ENCODE measurements at regions not wholly inside any gene's neighbourhood (a gene's known extent, or its start where the extent isn't known, plus 50 kb on each side); places are given as distances from the start of the nearest gene placed in this dataset.
"Not testable (repeated sequence)": the region's sequence is repeated elsewhere in the genome, so short reads cannot be mapped to it uniquely, and the experiment has no call there.

GRCh38 chr14:106393742-106394141 is 867.4 kb downstream of the TMEM121 start:
- no peak for DNase-seq (ENCODE audit: low read depth in 2 of 2)

- DNase-seq (ENCODE audit: low read depth in 2 of 2): no peak
Observed at GRCh38 chr14:106395456-106396050, 869.2 kb downstream of the TMEM121 start.

DNA sequence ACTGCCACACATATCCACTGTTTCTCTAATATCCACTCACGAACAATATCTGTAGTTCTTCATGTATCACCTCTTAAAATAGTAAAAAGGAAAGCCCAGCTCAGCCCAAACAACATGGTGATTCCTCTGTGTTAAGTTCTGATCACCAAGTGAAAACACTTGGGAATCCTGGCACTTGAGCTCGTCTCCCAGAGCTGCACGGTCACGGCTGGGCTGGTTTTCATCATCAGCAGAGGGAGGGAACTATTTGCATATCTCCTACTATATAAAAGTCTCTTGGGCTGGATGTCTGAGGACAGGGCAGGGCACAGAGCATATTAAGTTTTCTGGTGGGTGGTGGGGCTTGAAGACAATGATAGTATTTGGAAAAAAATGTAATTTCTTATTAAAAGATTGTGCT is 870.6 kb downstream of the TMEM121 start:
- no peak for DNase-seq (ENCODE audit: low read depth in 2 of 2)

- not testable (repeated sequence) for DNase-seq (ENCODE audit: low read depth in 2 of 2)
Observed at GRCh38 chr14:106398931-106399331, 872.5 kb downstream of the TMEM121 start.

- not testable (repeated sequence) for DNase-seq (ENCODE audit: low read depth in 2 of 2)
Observed at GRCh38 chr14:106401316-106401715, 874.9 kb downstream of the TMEM121 start.

- DNase-seq (ENCODE audit: low read depth in 2 of 2): not testable (repeated sequence)
Observed at GRCh38 chr14:106410229-106410628, 883.8 kb downstream of the TMEM121 start.

DNA sequence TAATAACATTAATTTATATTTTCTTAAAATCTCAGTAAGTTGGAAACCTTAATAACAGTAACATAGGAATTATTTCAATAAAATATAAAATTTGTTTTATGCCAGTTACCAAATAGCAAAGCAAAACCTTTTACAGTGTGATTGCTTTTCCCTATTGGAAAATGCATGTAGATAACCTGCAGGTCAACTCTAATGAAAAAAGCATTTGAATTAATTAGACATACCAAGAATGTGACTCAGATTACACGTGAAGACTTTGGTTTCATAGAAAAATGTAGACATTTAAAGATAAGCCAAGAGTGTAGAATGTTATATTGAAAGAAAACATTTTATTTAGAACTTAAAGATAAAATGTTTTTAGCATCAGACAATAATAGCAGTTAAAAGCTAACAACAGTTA is 888.1 kb downstream of the TMEM121 start:
- DNase-seq (ENCODE audit: low read depth in 2 of 2): no peak

DNA sequence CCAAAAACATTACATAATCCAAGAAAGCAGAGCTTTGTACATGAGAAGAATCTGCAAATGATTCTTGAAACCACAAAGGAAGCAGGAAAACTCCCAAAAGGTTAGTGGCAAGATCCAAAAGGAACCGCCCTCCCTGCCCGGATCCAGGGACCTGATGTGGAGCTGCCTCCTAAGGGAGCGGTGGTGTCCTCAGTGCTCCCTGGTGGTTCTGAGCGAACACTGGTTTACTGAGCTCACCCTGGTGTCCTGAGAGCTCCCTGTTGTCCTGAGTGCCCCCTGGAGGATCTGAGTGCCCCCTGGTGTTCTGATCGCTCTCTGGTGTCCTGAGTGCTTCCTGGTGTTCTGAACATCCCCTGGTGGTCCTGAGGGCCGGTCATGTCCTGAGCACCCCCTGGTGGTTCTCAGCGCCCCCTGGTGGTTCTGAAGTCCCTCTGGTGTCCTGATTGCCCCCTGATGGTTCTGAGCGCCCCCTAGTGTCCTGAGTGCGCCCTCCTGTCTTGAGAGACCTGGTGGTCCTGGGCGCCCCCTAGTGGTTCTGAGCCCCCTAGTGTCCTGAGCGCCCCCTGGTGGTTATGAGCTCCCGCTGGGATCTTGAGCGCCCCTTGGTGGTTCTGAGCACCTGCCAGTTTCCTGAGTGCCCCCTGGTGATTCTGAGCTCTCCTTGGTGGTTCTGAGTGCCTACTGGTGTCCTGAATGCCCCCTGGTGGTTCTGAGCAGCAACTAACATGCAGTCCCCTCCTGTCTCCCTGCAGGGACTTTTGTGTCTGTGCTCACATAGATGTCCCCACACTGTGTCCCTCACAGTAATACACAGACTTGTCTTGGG is 891.1 kb downstream of the TMEM121 start:
- DNase-seq (ENCODE audit: low read depth in 2 of 2): peak; percentile 52 to 69

DNA sequence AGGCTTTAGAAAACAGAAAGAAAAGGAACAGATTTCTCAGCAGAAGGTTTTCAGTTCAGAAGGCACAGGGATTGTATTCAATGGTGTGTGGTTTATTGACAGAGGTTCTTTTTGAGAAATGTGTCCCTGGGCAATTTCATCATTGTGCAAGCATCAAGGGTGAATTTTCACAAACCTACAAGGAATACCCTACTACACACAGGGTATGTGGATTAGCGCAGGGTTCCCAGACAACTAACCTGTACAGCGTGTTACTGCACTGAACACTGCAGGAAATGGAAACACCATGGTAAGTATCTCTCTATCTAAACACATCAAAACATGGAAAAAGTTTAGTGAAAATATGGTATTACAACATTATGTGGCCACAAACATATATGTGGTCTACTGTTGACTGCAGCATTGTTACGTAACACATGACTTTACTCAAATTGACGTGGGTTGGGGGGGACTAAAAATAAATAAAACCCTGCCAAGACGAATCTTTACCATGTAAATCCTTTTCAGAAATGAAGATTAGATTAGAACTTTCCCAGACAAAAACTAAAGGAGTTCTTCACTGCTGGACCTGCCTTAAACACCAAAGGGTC is 893.1 kb downstream of the TMEM121 start:
- no peak for DNase-seq (ENCODE audit: low read depth in 2 of 2)

GRCh38 chr14:106421431-106422033 is 895.1 kb downstream of the TMEM121 start:
- DNase-seq (ENCODE audit: low read depth in 2 of 2): peak; percentile 46 to 70

DNA sequence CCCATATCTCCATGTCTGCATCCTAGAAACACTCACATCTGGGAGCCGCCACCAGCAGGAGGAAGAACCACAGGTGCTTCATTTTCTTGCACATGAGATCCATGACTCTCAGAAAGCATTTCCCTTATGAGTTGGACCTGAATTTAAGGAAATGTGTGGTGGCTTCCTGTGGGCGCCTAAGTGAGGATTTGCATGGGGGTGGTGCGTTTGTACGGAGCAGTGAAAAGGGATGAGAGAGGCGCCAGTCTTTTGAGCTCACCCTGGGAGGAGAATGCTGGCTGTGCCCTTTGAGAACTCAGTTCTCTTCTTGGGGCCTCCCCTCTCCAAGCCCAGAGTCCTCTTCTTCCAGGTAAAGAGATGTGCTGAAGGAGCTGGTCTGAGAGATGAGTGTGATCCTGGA is 895.7 kb downstream of the TMEM121 start:
- no peak for DNase-seq (ENCODE audit: low read depth in 2 of 2)

DNA sequence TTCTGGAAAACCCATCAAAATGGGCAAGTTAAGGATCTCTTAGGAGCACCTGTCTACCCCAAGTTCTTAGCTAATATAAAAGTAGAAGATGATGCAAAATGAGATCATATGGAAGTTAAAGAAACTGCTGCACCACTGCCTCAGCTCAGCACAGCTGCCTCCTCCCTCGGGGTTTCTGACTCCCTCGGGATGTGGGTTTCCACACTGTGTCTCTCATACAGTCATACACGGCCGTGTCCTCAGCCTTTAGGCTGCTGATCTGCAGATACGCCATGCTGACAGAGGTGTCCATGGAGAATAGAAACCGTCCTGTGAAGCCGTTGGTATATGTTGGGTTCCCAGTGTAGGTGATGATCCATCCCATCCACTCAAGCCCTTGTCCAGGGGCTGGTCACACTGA is 898.8 kb downstream of the TMEM121 start:
- DNase-seq (ENCODE audit: low read depth in 2 of 2): not testable (repeated sequence)

- peak; percentile 42 to 56 for DNase-seq (ENCODE audit: low read depth in 2 of 2)
Observed at GRCh38 chr14:106436310-106436905, 910.0 kb downstream of the TMEM121 start.

GRCh38 chr14:106442857-106443256 is 916.5 kb downstream of the TMEM121 start:
- peak in 1 of 2 donors; percentile 12 for DNase-seq (ENCODE audit: low read depth in 2 of 2)

DNA sequence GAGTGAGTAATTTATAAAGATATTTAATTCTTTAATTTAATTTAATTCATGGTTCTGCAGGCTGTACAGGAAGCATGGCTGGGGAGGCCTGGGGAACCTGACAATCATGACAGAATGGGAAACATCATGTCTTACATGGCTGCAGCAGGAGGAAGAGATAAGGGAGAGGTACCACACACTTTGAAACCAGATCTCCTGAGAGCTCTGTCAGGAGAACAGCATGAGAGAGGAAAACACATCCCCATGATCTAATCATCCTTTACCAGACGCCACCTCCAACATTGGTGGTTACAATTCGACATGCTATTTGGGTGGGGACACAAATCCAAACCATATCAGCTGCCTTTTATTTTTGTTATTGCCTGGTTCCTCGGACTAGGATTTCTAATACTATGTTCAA is 928.6 kb downstream of the TMEM121 start:
- DNase-seq (ENCODE audit: low read depth in 2 of 2): no peak

GRCh38 chr14:106459971-106460730 is 933.8 kb downstream of the TMEM121 start:
- DNase-seq (ENCODE audit: low read depth in 2 of 2): peak; percentile 17 to 41

DNA sequence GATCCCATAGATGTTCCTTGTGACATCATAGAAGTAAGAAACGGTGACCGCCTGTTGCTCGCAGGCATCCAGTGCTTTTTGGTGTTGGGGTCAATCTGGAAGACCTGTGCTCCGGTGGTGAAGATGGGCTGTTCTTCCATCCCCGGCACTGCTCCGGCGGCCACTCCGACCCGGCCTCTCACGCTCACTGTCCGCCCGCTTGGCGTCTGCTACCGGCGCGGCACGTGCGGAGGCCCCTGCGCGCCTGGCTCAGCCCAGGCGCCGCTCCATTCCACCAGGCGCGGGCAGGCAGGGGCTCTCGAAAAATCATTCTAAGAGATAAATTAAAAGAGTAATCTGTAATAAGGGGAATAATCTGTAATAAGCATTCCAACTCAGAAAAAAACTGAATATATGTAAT is 934.5 kb downstream of the TMEM121 start:
- no peak for DNase-seq (ENCODE audit: low read depth in 2 of 2)

DNA sequence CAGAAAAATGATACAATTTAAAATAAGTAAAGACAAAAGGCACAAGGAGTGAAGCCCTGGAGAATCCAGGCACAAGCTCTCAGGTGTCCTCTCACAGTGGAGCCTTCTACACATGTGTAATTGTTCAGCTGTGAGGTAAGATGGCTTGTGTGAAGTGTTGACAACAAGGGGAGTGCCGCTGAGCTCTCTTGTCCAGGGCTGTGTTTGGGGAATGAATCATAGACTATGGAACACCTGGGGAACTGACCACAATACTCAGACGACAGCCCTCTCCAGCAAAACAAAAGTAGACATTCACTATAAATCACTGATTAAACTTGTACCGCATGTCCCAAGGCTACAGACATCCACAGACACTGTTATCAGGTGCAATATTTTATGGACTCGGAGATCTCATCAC is 940.1 kb downstream of the TMEM121 start:
- not testable (repeated sequence) for DNase-seq (ENCODE audit: low read depth in 2 of 2)

DNA sequence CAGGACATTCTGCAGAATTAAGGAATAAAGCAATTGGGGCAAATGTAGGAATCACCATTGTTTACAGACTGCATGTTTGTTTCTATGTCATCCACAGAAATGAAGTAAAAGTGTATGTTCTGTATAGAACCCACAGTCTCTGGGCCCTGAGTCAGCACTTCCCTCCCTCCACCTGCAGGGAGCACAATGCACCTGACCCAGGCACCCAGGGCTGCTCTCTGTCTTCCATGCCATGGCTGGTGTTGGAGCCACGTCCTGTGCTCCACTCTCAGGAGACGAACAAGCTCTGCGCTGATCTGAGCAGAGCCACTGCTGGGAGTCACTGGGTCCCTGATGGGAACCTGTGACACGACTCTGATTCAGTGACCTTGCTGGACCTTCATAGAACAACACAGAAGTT is 942.5 kb downstream of the TMEM121 start:
- DNase-seq (ENCODE audit: low read depth in 2 of 2): not testable (repeated sequence)

DNA sequence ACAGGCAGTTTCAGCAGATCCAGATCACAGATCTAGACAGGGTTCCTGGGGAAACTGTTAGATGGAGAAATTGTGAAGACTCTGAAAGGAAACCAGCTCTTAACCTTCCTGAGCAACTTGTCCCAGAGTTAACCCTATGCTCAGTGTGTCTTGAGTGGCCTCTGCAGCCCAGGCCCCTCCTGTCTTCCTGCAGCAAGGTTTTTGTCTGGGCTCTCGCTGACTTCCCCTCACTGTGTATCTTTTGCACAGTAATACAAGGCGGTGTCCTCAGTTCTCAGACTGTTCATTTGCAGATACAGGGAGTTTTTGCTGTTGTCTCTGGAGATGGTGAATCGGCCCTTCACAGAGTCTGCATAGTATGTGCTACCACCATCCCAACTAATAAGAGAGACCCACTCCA is 943.6 kb downstream of the TMEM121 start:
- not testable (repeated sequence) for DNase-seq (ENCODE audit: low read depth in 2 of 2)

Measured in stimulated activated CD8-positive, alpha-beta memory T cell treated with anti-CD3 and anti-CD28 coated beads, Interleukin-7, amount 100 ng/mL, for 4 hours (primary cell).